Spleen (tissue), 11 donors: ENCODE measurements at regions not wholly inside any gene's neighbourhood (a gene's known extent, or its start where the extent isn't known, plus 50 kb on each side); places are given as distances from the start of the nearest gene placed in this dataset.
"Not testable (repeated sequence)": the region's sequence is repeated elsewhere in the genome, so short reads cannot be mapped to it uniquely, and the experiment has no call there.

Experiments used
- DNase-seq: peaks from one replicate; pipeline ENCODE4 v3.0.0-alpha.2; 2020
- H3K27ac ChIP-seq, 8 donors: fragments of 200-600 bp; sonication (generic) in 7 of 8; 1 replicate in 4 of 8; 2 replicates in 4 of 8; pipeline versions ENCODE4 v1.5.0 to v1.8.0; 2016 to 2021; ENCODE audit warnings: inconsistent platforms in 4 of 8, mild to moderate bottlenecking in 4 of 8, moderate library complexity in 1 of 8
- H3K27me3 ChIP-seq, 7 donors: fragments of 200-600 bp; sonication (generic) in 6 of 7; replicated peaks in 1 of 7; 1 replicate in 4 of 7; 2 replicates in 3 of 7; pipeline versions ENCODE4 v1.5.0 to v1.8.0; 2016 to 2021; ENCODE audit warnings: inconsistent platforms in 3 of 7, mild to moderate bottlenecking in 1 of 7
- H3K36me3 ChIP-seq, 6 donors: fragments of 200-600 bp; sonication (generic) in 5 of 6; 1 replicate in 4 of 6; 2 replicates in 2 of 6; pipeline versions ENCODE4 v1.5.0 to v1.8.0; 2016 to 2021; ENCODE audit warnings: inconsistent platforms in 2 of 6
- H3K4me1 ChIP-seq, 6 donors: fragments of 200-600 bp; sonication (generic) in 5 of 6; 1 replicate in 3 of 6; 2 replicates in 3 of 6; pipeline versions ENCODE4 v1.5.0 to v1.8.0; 2016 to 2021; ENCODE audit warnings: inconsistent platforms in 3 of 6
- H3K4me3 ChIP-seq, 8 donors: fragments of 200-600 bp; sonication (generic) in 7 of 8; 1 replicate in 4 of 8; 2 replicates in 4 of 8; pipeline versions ENCODE4 v1.5.0 to v1.8.0; 2016 to 2021; ENCODE audit warnings: inconsistent platforms in 4 of 8, mild to moderate bottlenecking in 4 of 8, moderate library complexity in 2 of 8
- H3K9me3 ChIP-seq, 8 donors: fragments of 200-600 bp; sonication (generic) in 7 of 8; 1 replicate in 4 of 8; 2 replicates in 4 of 8; pipeline versions ENCODE4 v1.5.0 to v1.8.0; 2016 to 2021; ENCODE audit warnings: inconsistent platforms in 4 of 8
- POLR2A ChIP-seq, 3 donors: fragments of 450-650 bp; IDR thresholded peaks; one replicate each; pipeline ENCODE4 v1.5.1; 2017; ENCODE audit warnings: antibody characterized with exemption in 3 of 3, mild to moderate bottlenecking in 1 of 3
- POLR2AphosphoS5 ChIP-seq, 3 donors: sonication (generic); formaldehyde crosslinking; IDR thresholded peaks; one replicate each; pipeline ENCODE4 v1.5.1; 2017; ENCODE audit warnings: antibody characterized with exemption in 3 of 3
- WGBS, 5 donors: extraction: QIAGEN DNeasy Blood & Tissue Kit in 3 of 5; methylation state at CpG; one replicate each; pipeline versions ENCODE4 v1.1.5 to v1.1.7; 2013 to 2018; 5-methylcytosine and 5-hydroxymethylcytosine counted together
- intact Hi-C: fragments of 100-400 bp; cut with DNase I; formaldehyde crosslinking; loops from one replicate; pipeline ENCODE4 v1.15.0; 2023; ENCODE audit warnings: low total_unique reads
- TF ChIP-seq, protein P1 (sequence below), 11 experiments: fragments of 200-600 bp in 7 of 11; fragments of 450-650 bp in 4 of 11; sonication (generic) in 4 of 11; IDR thresholded peaks in 8 of 11; conservative IDR thresholded peaks in 3 of 11; 1 replicate in 7 of 11; 2 replicates in 4 of 11; pipeline versions ENCODE4 v1.4.0 to v1.8.0; 2016 to 2021; ENCODE audit warnings: antibody characterized with exemption in 11 of 11, inconsistent platforms in 4 of 11, mild to moderate bottlenecking in 1 of 11
- donor health status: healthy with polysubstance abuse.
- donor health status: DM: no; HTN: no; CAD: no; lungs with moderate emphysema.
- donor health status: DM: no; HTN: no; CAD: no.
- donor health status: Bipolar disorder and iron deficiency.
- donor health status: healthy.
- donor health status: DM: no; HTN: no; CAD: no.
- donor health status: DM: yes; HTN: yes; CAD: no.

- Histone ChIP-seq H3K4me1 (no peaks in the 10 kb centered on the region), H3K9me3 (peaks cover 0 to 35% (median 8%) of the 10 kb centered on the region in 8 donors), H3K27me3 (no peaks in the 10 kb centered on the region), H3K4me3 (no peak overlapping the region), H3K36me3 (no peaks in the 10 kb centered on the region), H3K27ac (no peak overlapping the region)
- intact Hi-C loops: no loop called here
- 87 to 95% (median 91%) methylated on average over 5 of the region's 5 CpGs for WGBS, 5 donors
- DNase-seq: no peak
- TF ChIP-seq, protein P1, sequence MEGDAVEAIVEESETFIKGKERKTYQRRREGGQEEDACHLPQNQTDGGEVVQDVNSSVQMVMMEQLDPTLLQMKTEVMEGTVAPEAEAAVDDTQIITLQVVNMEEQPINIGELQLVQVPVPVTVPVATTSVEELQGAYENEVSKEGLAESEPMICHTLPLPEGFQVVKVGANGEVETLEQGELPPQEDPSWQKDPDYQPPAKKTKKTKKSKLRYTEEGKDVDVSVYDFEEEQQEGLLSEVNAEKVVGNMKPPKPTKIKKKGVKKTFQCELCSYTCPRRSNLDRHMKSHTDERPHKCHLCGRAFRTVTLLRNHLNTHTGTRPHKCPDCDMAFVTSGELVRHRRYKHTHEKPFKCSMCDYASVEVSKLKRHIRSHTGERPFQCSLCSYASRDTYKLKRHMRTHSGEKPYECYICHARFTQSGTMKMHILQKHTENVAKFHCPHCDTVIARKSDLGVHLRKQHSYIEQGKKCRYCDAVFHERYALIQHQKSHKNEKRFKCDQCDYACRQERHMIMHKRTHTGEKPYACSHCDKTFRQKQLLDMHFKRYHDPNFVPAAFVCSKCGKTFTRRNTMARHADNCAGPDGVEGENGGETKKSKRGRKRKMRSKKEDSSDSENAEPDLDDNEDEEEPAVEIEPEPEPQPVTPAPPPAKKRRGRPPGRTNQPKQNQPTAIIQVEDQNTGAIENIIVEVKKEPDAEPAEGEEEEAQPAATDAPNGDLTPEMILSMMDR (IDR thresholded peaks at IDR 0.05 in 8 of 11, conservative IDR thresholded peaks at IDR 0.05 in 3 of 11): no peak
- TF ChIP-seq POLR2A (IDR thresholded peaks at IDR 0.05): no peak
- no peak for TF ChIP-seq POLR2AphosphoS5 (IDR thresholded peaks at IDR 0.05)
These were observed 1459.2 kb upstream of the SLC10A2 start for GRCh38 chr13:104525467-104525866.

GRCh38 chr13:104522235-104523072, 1456.2 kb upstream of the SLC10A2 start:
- Histone ChIP-seq H3K9me3 (peaks cover 0 to 50% (median 10%) of the 10 kb centered on the region in 8 donors), H3K4me3 (no peak overlapping the region), H3K36me3 (no peaks in the 10 kb centered on the region), H3K27ac (no peak overlapping the region), H3K4me1 (no peaks in the 10 kb centered on the region), H3K27me3 (no peaks in the 10 kb centered on the region)
- 84 to 90% (median 89%) methylated on average over 21 to 25 of the region's 25 CpGs for WGBS, 5 donors
- intact Hi-C loops: no loop called here
- TF ChIP-seq POLR2AphosphoS5 (IDR thresholded peaks at IDR 0.05): no peak
- TF ChIP-seq POLR2A (IDR thresholded peaks at IDR 0.05): no peak
- TF ChIP-seq, protein P1 (IDR thresholded peaks at IDR 0.05 in 8 of 11, conservative IDR thresholded peaks at IDR 0.05 in 3 of 11): no peak
- DNase-seq: peak; percentile 47

DNA sequence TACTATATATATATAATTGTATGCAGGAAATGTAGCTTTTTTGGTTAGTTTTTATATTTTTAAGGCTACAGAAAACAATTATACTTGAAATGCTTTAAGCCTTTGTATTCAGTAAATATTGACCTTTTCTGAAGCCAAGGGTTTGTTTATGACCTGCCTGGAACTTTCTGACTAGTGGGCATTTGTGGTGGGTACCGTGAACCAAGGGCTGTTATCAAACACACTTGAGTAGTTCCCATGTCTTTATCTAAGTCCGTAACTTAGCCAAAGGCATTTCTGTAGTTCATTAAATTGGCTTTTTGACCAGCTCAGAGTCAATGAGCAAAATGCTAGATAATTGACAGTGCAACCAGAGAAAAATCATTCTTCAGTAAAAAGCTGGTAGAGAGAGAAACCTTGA, 1444.2 kb upstream of the SLC10A2 start:
- TF ChIP-seq POLR2AphosphoS5 (IDR thresholded peaks at IDR 0.05): no peak
- TF ChIP-seq POLR2A (IDR thresholded peaks at IDR 0.05): no peak
- TF ChIP-seq, protein P1 (IDR thresholded peaks at IDR 0.05 in 8 of 11, conservative IDR thresholded peaks at IDR 0.05 in 3 of 11): no peak
- WGBS, 5 donors: 85 to 94% (median 89%) methylated on average over 2 of the region's 2 CpGs
- H3K4me3 ChIP-seq: no peak overlapping the region
- no peak for DNase-seq
- no peak overlapping the region for H3K27ac ChIP-seq
- intact Hi-C loops: no loop called here
- H3K27me3 ChIP-seq: no peaks in the 10 kb centered on the region
- H3K9me3 ChIP-seq: peaks cover 0 to 5% (median 0%) of the 10 kb centered on the region in 8 donors
- H3K4me1 ChIP-seq: no peaks in the 10 kb centered on the region
- H3K36me3 ChIP-seq: no peaks in the 10 kb centered on the region

- H3K4me3 ChIP-seq, DNase-seq, H3K27me3 ChIP-seq, H3K4me1 ChIP-seq, H3K36me3 ChIP-seq, intact Hi-C loops, H3K27ac ChIP-seq: not testable (repeated sequence)
- H3K9me3 ChIP-seq: peaks cover 0 to 23% (median 15%) of the 10 kb centered on the region in 8 donors
- 70 to 86% (median 74%) methylated on average over 1 of the region's 1 CpG for WGBS, 5 donors
These were observed 1427.3 kb upstream of the SLC10A2 start for GRCh38 chr13:104493502-104493901.
